Erythroblast (primary cell): ENCODE measurements at regions not wholly inside any gene's neighbourhood (a gene's known extent, or its start where the extent isn't known, plus 50 kb on each side); places are given as distances from the start of the nearest gene placed in this dataset.

Experiments
- GATA1 ChIP-seq: IDR thresholded peaks from 2 replicates; pipeline ENCODE4 v1.6.1; 2011; ENCODE audit warnings: low read depth, mild to moderate bottlenecking, control low read depth, low read length, moderate library complexity
- POLR2A ChIP-seq: IDR thresholded peaks from 2 replicates; pipeline ENCODE4 v1.6.1; 2011; ENCODE audit warnings: mild to moderate bottlenecking, low read length

DNA sequence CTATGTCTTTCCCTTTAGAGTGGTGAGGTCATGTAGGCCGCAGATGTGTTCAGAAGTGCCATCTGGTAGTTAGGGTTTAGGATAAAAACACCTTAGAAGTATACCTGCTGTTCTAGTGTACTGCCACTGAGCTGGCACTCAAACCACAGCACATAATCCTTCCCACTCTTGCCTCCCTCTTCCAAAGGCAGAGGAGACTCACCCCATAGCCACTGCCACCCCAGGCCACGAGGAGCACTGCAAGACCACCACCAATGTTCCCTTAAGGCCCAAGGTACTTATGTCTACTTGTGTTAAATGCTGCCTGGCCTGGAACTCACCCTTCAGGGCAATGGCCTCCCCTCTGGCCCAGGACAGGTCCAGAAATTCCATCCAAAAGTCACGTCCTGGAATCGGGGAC is 379.5 kb upstream of the EDIL3 start:
- no peak for TF ChIP-seq POLR2A
- TF ChIP-seq GATA1: no peak
